Adrenal gland (tissue), 5 donors: ENCODE measurements at regions not wholly inside any gene's neighbourhood (a gene's known extent, or its start where the extent isn't known, plus 50 kb on each side); places are given as distances from the start of the nearest gene placed in this dataset.

Experiments used
- POLR2A ChIP-seq, 2 donors: fragments of 450-650 bp; IDR thresholded peaks; one replicate each; pipeline ENCODE4 v1.6.1; 2017; ENCODE audit warnings: antibody characterized with exemption in 2 of 2, mild to moderate bottlenecking in 2 of 2, moderate library complexity in 1 of 2
- TF ChIP-seq, protein P1 (sequence below), 6 experiments: fragments of 450-650 bp in 4 of 6; fragments of 200-600 bp in 2 of 6; sonication (generic) in 1 of 6; IDR thresholded peaks; 1 replicate in 5 of 6; 2 replicates in 1 of 6; pipeline versions ENCODE4 v1.5.1 to v1.8.0; 2016 to 2021; ENCODE audit warnings: antibody characterized with exemption in 6 of 6, mild to moderate bottlenecking in 2 of 6, moderate library complexity in 1 of 6
- donor health status: DM: no; HTN: no; CAD: no.

- TF ChIP-seq, protein P1, sequence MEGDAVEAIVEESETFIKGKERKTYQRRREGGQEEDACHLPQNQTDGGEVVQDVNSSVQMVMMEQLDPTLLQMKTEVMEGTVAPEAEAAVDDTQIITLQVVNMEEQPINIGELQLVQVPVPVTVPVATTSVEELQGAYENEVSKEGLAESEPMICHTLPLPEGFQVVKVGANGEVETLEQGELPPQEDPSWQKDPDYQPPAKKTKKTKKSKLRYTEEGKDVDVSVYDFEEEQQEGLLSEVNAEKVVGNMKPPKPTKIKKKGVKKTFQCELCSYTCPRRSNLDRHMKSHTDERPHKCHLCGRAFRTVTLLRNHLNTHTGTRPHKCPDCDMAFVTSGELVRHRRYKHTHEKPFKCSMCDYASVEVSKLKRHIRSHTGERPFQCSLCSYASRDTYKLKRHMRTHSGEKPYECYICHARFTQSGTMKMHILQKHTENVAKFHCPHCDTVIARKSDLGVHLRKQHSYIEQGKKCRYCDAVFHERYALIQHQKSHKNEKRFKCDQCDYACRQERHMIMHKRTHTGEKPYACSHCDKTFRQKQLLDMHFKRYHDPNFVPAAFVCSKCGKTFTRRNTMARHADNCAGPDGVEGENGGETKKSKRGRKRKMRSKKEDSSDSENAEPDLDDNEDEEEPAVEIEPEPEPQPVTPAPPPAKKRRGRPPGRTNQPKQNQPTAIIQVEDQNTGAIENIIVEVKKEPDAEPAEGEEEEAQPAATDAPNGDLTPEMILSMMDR (IDR thresholded peaks at IDR 0.05): no peak
- no peak for TF ChIP-seq POLR2A (IDR thresholded peaks at IDR 0.05)
Observed at GRCh38 chr1:4010814-4011605, 110.9 kb upstream of the C1orf174 start.
